HCT116 (cell line): ENCODE measurements at regions not wholly inside any gene's neighbourhood (a gene's known extent, or its start where the extent isn't known, plus 50 kb on each side); places are given as distances from the start of the nearest gene placed in this dataset.

Experiments
- ATAC-seq: fragments of 200-7000 bp; cut with Tn5 transposase; 2 replicates; pipeline ENCODE4 v1.9.1; 2020; ENCODE audit warnings: mild to moderate bottlenecking, moderate library complexity
- BruUV-seq: library from RNA; stranded (reverse); fragments of 400-500 nt; replicated peaks from 2 replicates; lab custom pipeline; 2021; lab: Mats Ljungman, UMichigan
- CTCF ChIA-PET: fragments of 300-600 bp; sonication (Branson Sonifier 250); formaldehyde crosslinking; loops from one replicate; lab custom pipeline; 2021; ENCODE audit warnings: antibody characterized with exemption; lab: Charles Lee
- POLR2A ChIA-PET: fragments of 300-600, 350-600 bp; sonication (Branson Sonifier 250); formaldehyde crosslinking; loops from one replicate; lab custom pipeline; 2021; ENCODE audit warnings: antibody characterized with exemption; lab: Charles Lee
- RAD21 ChIA-PET, 2 experiments: fragments of 300-600 bp; sonication (Branson Sonifier 250); formaldehyde crosslinking; loops; one replicate each; lab custom pipeline; 2023; ENCODE audit warnings: low total read pairs in 2 of 2; ENCODE audit not compliant: uncharacterized antibody in 2 of 2, unreplicated experiment in 2 of 2, low non-redundant PET in 1 of 2; lab: Charles Lee
- DNase-seq: peaks from one replicate; pipeline ENCODE4 v3.0.0-alpha.2; 2010; ENCODE audit warnings: low read depth, low spot score
- H2AFZ ChIP-seq: fragments of 200-600 bp; shearing (Covaris generic), sonication (generic); 2 replicates; pipeline ENCODE4 v1.6.1; 2017; ENCODE audit warnings: low read depth, mixed run types, mixed read lengths, antibody characterized with exemption, low read length; ENCODE audit not compliant: poor library complexity, severe bottlenecking
- H3K27ac ChIP-seq: 2 replicates; pipeline ENCODE4 v1.5.1; 2012; ENCODE audit warnings: low read depth, low read length
- H3K27me3 ChIP-seq: fragments of 200-600 bp; sonication (generic); 2 replicates; pipeline ENCODE4 v1.6.1; 2016; ENCODE audit warnings: mixed run types, low read length, mixed read lengths; ENCODE audit not compliant: insufficient read depth
- H3K36me3 ChIP-seq, 2 experiments: fragments of 200-500 bp in 1 of 2; fragments of 200-600 bp in 1 of 2; sonication (Bioruptor generic) in 1 of 2; sonication (generic) in 1 of 2; 2 replicates each; pipeline versions ENCODE4 v1.5.1 to v1.6.1; 2014 to 2016; ENCODE audit warnings: low read length in 2 of 2, inconsistent platforms in 1 of 2, mixed read lengths in 1 of 2, mixed run types in 1 of 2; ENCODE audit not compliant: insufficient read depth in 2 of 2, control insufficient read depth in 1 of 2
- H3K4me1 ChIP-seq, 2 experiments: fragments of 200-600 bp in 1 of 2; sonication (generic) in 1 of 2; 2 replicates each; pipeline versions ENCODE4 v1.5.1 to v1.6.1; 2012 to 2017; ENCODE audit warnings: low read length in 2 of 2, inconsistent platforms in 1 of 2, mild to moderate bottlenecking in 1 of 2, mixed read lengths in 1 of 2, mixed run types in 1 of 2, moderate library complexity in 1 of 2; ENCODE audit not compliant: insufficient read depth in 2 of 2, control insufficient read depth in 1 of 2
- H3K4me2 ChIP-seq: fragments of 200-600 bp; sonication (generic); 2 replicates; pipeline ENCODE4 v1.6.1; 2017; ENCODE audit warnings: mixed run types, low read length, mixed read lengths
- H3K4me3 ChIP-seq, 2 experiments: fragments of 200-600 bp in 1 of 2; sonication (generic) in 1 of 2; replicated peaks in 1 of 2; 2 replicates each; pipeline ENCODE4 v1.5.1; 2011 to 2016; ENCODE audit warnings: low read length in 2 of 2, control low read depth in 1 of 2, low read depth in 1 of 2, mild to moderate bottlenecking in 1 of 2, mixed read lengths in 1 of 2, mixed run types in 1 of 2
- H3K79me2 ChIP-seq: fragments of 200-600 bp; sonication (generic); 2 replicates; pipeline ENCODE4 v1.6.1; 2017; ENCODE audit warnings: mild to moderate bottlenecking, mixed run types, low read length, moderate library complexity, mixed read lengths; ENCODE audit not compliant: insufficient read depth
- H3K9ac ChIP-seq: fragments of 200-600 bp; sonication (generic); 2 replicates; pipeline ENCODE4 v1.6.1; 2016; ENCODE audit warnings: low read length, mixed read lengths
- H3K9me2 ChIP-seq: fragments of 200-600 bp; sonication (generic), shearing (Covaris generic); 2 replicates; pipeline ENCODE4 v1.6.1; 2017; ENCODE audit warnings: mixed run types, mild to moderate bottlenecking, moderate library complexity; ENCODE audit not compliant: insufficient read depth
- H3K9me3 ChIP-seq, 2 experiments: fragments of 200-500 bp in 1 of 2; fragments of 200-600 bp in 1 of 2; sonication (Bioruptor generic) in 1 of 2; sonication (generic) in 1 of 2; 2 replicates each; pipeline ENCODE4 v1.6.1; 2014 to 2017; ENCODE audit warnings: low read length in 2 of 2, mixed read lengths in 2 of 2, inconsistent platforms in 1 of 2, low read depth in 1 of 2, mild to moderate bottlenecking in 1 of 2, mixed run types in 1 of 2, moderate library complexity in 1 of 2; ENCODE audit not compliant: control insufficient read depth in 1 of 2, insufficient read depth in 1 of 2
- H4K20me1 ChIP-seq: fragments of 200-600 bp; sonication (generic), shearing (Covaris generic); 2 replicates; pipeline ENCODE4 v1.6.1; 2017; ENCODE audit warnings: mixed run types, mild to moderate bottlenecking, moderate library complexity; ENCODE audit not compliant: insufficient read depth
- CEBPB ChIP-seq: IDR thresholded peaks from 2 replicates; pipeline ENCODE4 v1.6.1; 2012; ENCODE audit warnings: low read depth
- EGR1 ChIP-seq: IDR thresholded peaks from 2 replicates; pipeline ENCODE4 v1.6.1; 2012; ENCODE audit warnings: low read depth
- EZH2phosphoT487 ChIP-seq: fragments of 200-600 bp; IDR thresholded peaks from 2 replicates; pipeline ENCODE4 v1.6.1; 2018; ENCODE audit warnings: antibody characterized with exemption, borderline replicate concordance
- FOSL1 ChIP-seq: IDR thresholded peaks from 2 replicates; pipeline ENCODE4 v1.6.1; 2012; ENCODE audit warnings: low read depth
- POLR2A ChIP-seq: IDR thresholded peaks from 2 replicates; pipeline ENCODE4 v1.7.0; 2011; ENCODE audit warnings: borderline replicate concordance; ENCODE audit not compliant: insufficient read depth, insufficient read length; ENCODE audit errors: extremely low read depth
- POLR2AphosphoS5 ChIP-seq: IDR thresholded peaks from 2 replicates; pipeline ENCODE4 v1.6.1; 2011; ENCODE audit warnings: mild to moderate bottlenecking, low read depth, low read length, moderate library complexity
- RAD21 ChIP-seq: IDR thresholded peaks from 2 replicates; pipeline ENCODE4 v1.6.1; 2012; ENCODE audit warnings: low read depth, mild to moderate bottlenecking
- SIN3A ChIP-seq: IDR thresholded peaks from 2 replicates; pipeline ENCODE4 v1.6.1; 2012; ENCODE audit warnings: low read depth
- ZNF274 ChIP-seq: fragments of 200-500 bp; sonication (Bioruptor generic); IDR thresholded peaks from 2 replicates; pipeline ENCODE4 v1.6.1; 2014; ENCODE audit warnings: mild to moderate bottlenecking, low read depth, low read length, inconsistent platforms
- intact Hi-C: fragments of 100-400 bp; cut with micrococcal nuclease; formaldehyde crosslinking; loops from 2 replicates; pipeline ENCODE4 v1.10.0; 2022
- TF ChIP-seq, protein P1 (sequence below): IDR thresholded peaks from 2 replicates; pipeline ENCODE4 v1.6.1; 2011; ENCODE audit warnings: mild to moderate bottlenecking, low read length, moderate library complexity; ENCODE audit not compliant: insufficient replicate concordance; ENCODE audit errors: extremely low read depth
- TF ChIP-seq, protein P2 (sequence below): IDR thresholded peaks from 2 replicates; pipeline ENCODE4 v1.6.1; 2012; ENCODE audit warnings: low read depth
- TF ChIP-seq, protein P3 (sequence below): IDR thresholded peaks from 2 replicates; pipeline ENCODE4 v1.6.1; 2012
- TF ChIP-seq, protein P4 (sequence below): IDR thresholded peaks from 2 replicates; pipeline ENCODE4 v1.6.1; 2012

DNA sequence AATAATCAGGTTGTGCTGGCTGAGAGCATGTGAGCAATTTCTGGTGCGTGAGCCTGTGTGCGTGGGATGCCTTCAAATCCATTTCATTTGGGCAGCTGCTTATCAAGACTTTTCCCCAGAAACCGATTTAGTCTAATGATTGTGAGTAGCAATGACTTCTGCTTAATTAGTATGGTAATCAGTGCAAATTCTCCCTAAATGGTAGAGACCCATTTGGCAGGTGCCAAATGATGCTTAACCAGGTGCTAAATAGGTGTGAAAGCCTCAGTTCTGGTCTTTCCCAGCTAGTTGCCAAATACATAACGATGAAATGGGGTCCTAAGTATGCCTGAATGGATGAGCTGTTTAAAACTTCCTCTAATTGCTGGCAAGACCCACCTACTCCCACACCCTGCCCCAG is 248.4 kb upstream of the CCDC196 start:
- POLR2A ChIA-PET = no interaction called here
- Histone ChIP-seq H3K9me3 (no peaks in the 10 kb centered on the region), H4K20me1 (no peaks in the 10 kb centered on the region), H3K36me3 (no peaks in the 10 kb centered on the region), H3K9ac (no peak overlapping the region), H3K9me2 (no peaks in the 10 kb centered on the region), H3K27me3 (peaks cover 4% of the 10 kb centered on the region; the same call in 1 of the 2 replicates), H3K79me2 (no peaks in the 10 kb centered on the region), H3K4me2 (no peak overlapping the region), H3K4me3 (no peak overlapping the region), H2AFZ (no peak overlapping the region), H3K4me1 (0 out of 4 replicates have a peak, but pooled peaks cover 0 to 2% of the 10 kb centered on the region in 2 experiments), H3K27ac (no peak overlapping the region)
- CTCF ChIA-PET = no interaction called here
- no TSS peak for BruUV-seq
- RAD21 ChIA-PET = no interaction called here
- intact Hi-C loops = no loop called here
- DNase-seq = no peak
- no peak for ATAC-seq
- TF ChIP-seq, protein P1, sequence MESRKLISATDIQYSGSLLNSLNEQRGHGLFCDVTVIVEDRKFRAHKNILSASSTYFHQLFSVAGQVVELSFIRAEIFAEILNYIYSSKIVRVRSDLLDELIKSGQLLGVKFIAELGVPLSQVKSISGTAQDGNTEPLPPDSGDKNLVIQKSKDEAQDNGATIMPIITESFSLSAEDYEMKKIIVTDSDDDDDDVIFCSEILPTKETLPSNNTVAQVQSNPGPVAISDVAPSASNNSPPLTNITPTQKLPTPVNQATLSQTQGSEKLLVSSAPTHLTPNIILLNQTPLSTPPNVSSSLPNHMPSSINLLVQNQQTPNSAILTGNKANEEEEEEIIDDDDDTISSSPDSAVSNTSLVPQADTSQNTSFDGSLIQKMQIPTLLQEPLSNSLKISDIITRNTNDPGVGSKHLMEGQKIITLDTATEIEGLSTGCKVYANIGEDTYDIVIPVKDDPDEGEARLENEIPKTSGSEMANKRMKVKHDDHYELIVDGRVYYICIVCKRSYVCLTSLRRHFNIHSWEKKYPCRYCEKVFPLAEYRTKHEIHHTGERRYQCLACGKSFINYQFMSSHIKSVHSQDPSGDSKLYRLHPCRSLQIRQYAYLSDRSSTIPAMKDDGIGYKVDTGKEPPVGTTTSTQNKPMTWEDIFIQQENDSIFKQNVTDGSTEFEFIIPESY = no peak
- no peak for TF ChIP-seq EZH2phosphoT487
- TF ChIP-seq POLR2A = no peak
- TF ChIP-seq POLR2AphosphoS5 = no peak
- TF ChIP-seq CEBPB = no peak
- TF ChIP-seq FOSL1 = no peak
- TF ChIP-seq ZNF274 = no peak

DNA sequence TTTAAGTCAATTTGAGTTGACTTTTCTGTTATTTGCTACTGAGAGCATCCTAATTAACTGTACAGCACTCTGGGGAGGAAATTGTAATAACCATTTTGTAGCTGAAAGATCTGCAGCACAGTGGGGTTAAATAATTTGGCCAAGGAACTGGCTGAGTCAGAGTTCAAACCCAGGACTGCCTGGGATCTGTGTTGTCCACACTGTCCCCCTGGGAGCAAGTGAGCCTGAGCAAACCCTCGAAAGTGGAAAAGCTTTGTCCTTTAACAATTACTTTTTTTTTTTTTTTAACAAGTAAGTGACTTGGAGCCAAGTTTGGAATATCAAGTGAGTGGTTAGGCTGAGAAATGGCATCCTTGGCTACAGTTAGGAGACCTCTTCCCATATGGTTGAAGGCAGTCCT is 247.2 kb upstream of the CCDC196 start:
- H2AFZ ChIP-seq = no peak overlapping the region
- no peaks in the 10 kb centered on the region for H3K9me3 ChIP-seq
- 0 out of 4 replicates have a peak, but pooled peaks cover 0 to 2% of the 10 kb centered on the region in 2 experiments for H3K4me1 ChIP-seq
- no peaks in the 10 kb centered on the region for H3K79me2 ChIP-seq
- no peak overlapping the region for H3K4me2 ChIP-seq
- H3K9me2 ChIP-seq = no peaks in the 10 kb centered on the region
- H4K20me1 ChIP-seq = no peaks in the 10 kb centered on the region
- H3K4me3 ChIP-seq = no peak overlapping the region
- peaks cover 4% of the 10 kb centered on the region; the same call in 1 of the 2 replicates for H3K27me3 ChIP-seq
- H3K36me3 ChIP-seq = no peaks in the 10 kb centered on the region
- CTCF ChIA-PET = no interaction called here
- POLR2A ChIA-PET = no interaction called here
- intact Hi-C loops = no loop called here
- RAD21 ChIA-PET = no interaction called here
- DNase-seq (no peak), ATAC-seq (no peak)
- no TSS peak for BruUV-seq
- H3K9ac ChIP-seq = no peak overlapping the region
- H3K27ac ChIP-seq = no peak overlapping the region
- TF ChIP-seq ZNF274 (no peak), EZH2phosphoT487 (no peak), RAD21 (no peak), EGR1 (no peak), SIN3A (no peak)
- TF ChIP-seq, protein P2, sequence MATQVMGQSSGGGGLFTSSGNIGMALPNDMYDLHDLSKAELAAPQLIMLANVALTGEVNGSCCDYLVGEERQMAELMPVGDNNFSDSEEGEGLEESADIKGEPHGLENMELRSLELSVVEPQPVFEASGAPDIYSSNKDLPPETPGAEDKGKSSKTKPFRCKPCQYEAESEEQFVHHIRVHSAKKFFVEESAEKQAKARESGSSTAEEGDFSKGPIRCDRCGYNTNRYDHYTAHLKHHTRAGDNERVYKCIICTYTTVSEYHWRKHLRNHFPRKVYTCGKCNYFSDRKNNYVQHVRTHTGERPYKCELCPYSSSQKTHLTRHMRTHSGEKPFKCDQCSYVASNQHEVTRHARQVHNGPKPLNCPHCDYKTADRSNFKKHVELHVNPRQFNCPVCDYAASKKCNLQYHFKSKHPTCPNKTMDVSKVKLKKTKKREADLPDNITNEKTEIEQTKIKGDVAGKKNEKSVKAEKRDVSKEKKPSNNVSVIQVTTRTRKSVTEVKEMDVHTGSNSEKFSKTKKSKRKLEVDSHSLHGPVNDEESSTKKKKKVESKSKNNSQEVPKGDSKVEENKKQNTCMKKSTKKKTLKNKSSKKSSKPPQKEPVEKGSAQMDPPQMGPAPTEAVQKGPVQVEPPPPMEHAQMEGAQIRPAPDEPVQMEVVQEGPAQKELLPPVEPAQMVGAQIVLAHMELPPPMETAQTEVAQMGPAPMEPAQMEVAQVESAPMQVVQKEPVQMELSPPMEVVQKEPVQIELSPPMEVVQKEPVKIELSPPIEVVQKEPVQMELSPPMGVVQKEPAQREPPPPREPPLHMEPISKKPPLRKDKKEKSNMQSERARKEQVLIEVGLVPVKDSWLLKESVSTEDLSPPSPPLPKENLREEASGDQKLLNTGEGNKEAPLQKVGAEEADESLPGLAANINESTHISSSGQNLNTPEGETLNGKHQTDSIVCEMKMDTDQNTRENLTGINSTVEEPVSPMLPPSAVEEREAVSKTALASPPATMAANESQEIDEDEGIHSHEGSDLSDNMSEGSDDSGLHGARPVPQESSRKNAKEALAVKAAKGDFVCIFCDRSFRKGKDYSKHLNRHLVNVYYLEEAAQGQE = no peak
- TF ChIP-seq, protein P3, sequence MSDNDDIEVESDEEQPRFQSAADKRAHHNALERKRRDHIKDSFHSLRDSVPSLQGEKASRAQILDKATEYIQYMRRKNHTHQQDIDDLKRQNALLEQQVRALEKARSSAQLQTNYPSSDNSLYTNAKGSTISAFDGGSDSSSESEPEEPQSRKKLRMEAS = no peak
- TF ChIP-seq, protein P4, sequence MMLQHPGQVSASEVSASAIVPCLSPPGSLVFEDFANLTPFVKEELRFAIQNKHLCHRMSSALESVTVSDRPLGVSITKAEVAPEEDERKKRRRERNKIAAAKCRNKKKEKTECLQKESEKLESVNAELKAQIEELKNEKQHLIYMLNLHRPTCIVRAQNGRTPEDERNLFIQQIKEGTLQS = no peak
